ENCODE measurements at regions not wholly inside any gene's neighbourhood (a gene's known extent, or its start where the extent isn't known, plus 50 kb on each side); places are given as distances from the start of the nearest gene placed in this dataset.

GRCh38 chr21:43354026-43354420, 72.9 kb downstream of the SIK1 start:
- peak overlapping the region; percentile 44 for H3K27ac ChIP-seq
- ChIA-PET POLR2A (ENCODE audit: low non-redundant PET) (no interaction called here), CTCF (no interaction called here)

DNA sequence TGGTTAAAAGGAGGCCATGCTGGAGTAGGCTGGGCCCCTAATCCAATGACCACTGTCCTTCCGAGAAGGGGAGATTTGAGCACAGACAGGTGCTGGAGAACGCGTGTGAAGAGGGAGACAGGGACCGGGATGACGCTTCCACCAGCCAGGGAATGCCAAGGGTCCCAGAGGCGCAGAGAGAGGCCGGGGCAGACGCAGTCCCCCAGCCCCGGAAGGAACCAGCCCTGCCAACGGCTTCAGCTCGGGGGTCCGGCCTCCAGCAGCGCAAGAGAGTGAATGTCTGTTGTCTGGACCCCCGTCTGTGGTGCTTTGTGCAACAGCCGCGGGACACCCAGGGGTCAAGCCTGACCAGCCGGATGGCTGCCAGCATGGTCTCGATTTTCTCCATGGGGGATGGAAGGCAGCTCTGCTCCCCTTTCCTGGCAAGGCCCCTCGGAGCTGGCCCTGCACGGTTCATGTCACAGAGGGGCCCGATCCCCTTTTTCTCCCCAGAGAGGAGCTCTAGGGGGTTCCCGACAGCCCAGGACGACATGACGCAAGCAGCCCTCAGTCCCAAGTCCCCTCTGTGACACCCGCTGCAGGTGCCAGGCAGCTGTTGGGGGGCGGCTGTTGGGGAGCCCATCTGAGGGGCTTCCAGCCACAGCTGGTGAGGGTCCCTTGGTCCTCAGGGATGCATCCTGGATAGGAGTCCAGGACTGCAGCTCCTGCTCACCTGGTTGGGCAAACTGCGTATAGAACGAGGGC, 73.5 kb downstream of the SIK1 start:
- no peak for DNase-seq (ENCODE audit: low spot score)
- POLR2A ChIA-PET (ENCODE audit: low non-redundant PET), result no interaction called here
- CTCF ChIA-PET, result interaction anchor here (0.6 kb wide), 1 partner anchor 12 kb away, joined by 4 read pairs; no protein-coding TSS in a partner anchor
- peak overlapping the region; percentile 44 for H3K27ac ChIP-seq
- TF ChIP-seq CTCF (conservative IDR thresholded peaks at IDR 0.05; ENCODE audit: low read depth), result no peak

More at GRCh38 chr21:43354026-43354420, 72.9 kb downstream of the SIK1 start:
- DNase-seq (ENCODE audit: low spot score), result no peak
- no peak for TF ChIP-seq CTCF (conservative IDR thresholded peaks at IDR 0.05; ENCODE audit: low read depth)

- DNase-seq (ENCODE audit: low spot score), result no peak
- POLR2A ChIA-PET (ENCODE audit: low non-redundant PET), result no interaction called here
- CTCF ChIA-PET, result interaction anchor here (0.6 kb wide), 1 partner anchor 13 kb away, joined by 4 read pairs; no protein-coding TSS in a partner anchor
- no peak overlapping the region for H3K27ac ChIP-seq
- no peak for TF ChIP-seq CTCF (conservative IDR thresholded peaks at IDR 0.05; ENCODE audit: low read depth)
These were observed 74.2 kb downstream of the SIK1 start for GRCh38 chr21:43352568-43353281.

DNA sequence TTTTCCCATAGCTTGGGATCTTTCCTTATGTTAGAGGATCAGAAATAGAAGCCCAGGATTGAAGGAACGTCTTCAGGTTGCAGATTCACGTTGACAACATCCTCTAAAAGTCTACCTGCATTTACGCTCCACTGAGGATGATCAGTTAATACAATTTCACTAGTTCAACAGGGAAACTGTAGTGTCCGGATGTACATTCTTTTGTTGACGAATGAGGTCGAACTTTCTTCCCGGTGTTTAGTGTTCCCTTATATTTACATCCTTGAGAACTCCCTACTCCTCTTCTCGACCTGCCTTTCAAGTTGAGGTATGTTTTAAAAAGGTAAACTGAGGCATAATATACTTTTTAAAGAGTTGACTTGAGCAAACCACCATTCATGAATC, 74.8 kb downstream of the SIK1 start:
- no peak overlapping the region for H3K27ac ChIP-seq
- no peak for TF ChIP-seq CTCF (conservative IDR thresholded peaks at IDR 0.05; ENCODE audit: low read depth)
- ChIA-PET POLR2A (ENCODE audit: low non-redundant PET) (no interaction called here), CTCF (no interaction called here)
- DNase-seq (ENCODE audit: low spot score), result no peak

DNA sequence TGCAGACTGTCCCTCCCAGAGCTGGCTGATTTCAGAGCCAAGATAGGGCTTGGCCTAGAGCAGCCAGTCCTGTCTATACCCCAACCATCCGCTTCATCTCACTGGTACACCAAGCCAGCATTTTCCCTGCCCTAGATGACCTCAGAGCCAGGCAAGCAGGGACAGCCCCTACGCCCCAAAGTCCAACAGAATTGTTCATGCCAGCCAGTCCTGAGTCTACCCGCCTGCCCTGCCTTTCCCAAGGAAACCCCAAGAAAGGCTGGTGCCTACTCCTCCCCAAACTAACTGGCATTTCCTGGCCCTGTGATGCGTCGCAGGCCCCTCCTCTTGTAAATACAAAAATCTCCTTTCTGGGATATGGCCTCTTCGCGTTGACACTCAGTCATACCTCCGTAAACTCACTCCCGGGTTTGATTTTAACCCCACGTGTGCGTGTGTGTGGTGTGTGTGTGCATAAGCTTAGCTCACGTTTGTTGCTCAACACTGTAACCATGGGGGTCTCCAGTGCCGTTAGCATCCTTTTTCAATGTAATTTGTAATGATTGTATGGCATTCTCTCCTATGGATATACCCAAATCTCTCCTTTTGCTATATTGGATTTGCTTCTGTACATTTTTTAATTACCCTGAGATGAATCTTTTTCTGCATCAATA, 75.3 kb downstream of the SIK1 start:
- CTCF ChIA-PET, result no interaction called here
- no peak for DNase-seq (ENCODE audit: low spot score)
- no peak for TF ChIP-seq CTCF (conservative IDR thresholded peaks at IDR 0.05; ENCODE audit: low read depth)
- POLR2A ChIA-PET (ENCODE audit: low non-redundant PET), result no interaction called here
- peak overlapping the region; percentile 75 for H3K27ac ChIP-seq

DNA sequence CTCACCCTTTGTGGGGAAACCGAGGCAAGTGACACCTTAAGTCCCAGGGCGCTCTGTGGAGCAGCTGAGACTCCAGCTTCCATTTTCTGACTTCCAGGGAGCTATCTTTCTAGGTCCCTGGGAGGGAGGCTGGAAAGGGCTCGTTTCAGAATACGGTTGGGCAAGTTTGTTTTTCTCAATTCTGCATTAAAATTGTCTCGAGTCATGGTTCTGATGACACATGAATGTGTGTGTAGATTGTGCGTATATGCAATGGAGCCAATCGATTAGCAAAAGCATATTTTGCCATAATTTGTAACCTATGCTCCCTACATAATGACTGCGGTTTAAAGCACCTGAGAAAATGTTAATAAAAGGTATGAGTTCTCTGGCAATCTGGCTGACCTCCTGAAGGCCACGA, 77.3 kb downstream of the SIK1 start:
- ChIA-PET CTCF (no interaction called here), POLR2A (ENCODE audit: low non-redundant PET) (no interaction called here)
- no peak for TF ChIP-seq CTCF (conservative IDR thresholded peaks at IDR 0.05; ENCODE audit: low read depth)
- no peak for DNase-seq (ENCODE audit: low spot score)
- H3K27ac ChIP-seq, result peak overlapping the region; percentile 79

Measured in RWPE1 (cell line).